Amniotic stem cell (primary cell): ENCODE measurements at regions not wholly inside any gene's neighbourhood (a gene's known extent, or its start where the extent isn't known, plus 50 kb on each side); places are given as distances from the start of the nearest gene placed in this dataset.

ENCODE experiments used
- DNase-seq: peaks from one replicate; lab custom pipeline; 2025; lab: John Stamatoyannopoulos, UW

- DNase-seq = no peak
Observed at GRCh38 chr13:21318891-21319532, 140.1 kb downstream of the ZDHHC20 start.

- DNase-seq = no peak
Observed at GRCh38 chr13:21319869-21320641, 139.0 kb downstream of the ZDHHC20 start.

GRCh38 chr13:21320642-21321034 is 138.5 kb downstream of the ZDHHC20 start:
- no peak for DNase-seq

- no peak for DNase-seq
Observed at GRCh38 chr13:21321269-21321668, 137.8 kb downstream of the ZDHHC20 start.

GRCh38 chr13:21322327-21322965 is 136.7 kb downstream of the ZDHHC20 start:
- DNase-seq = no peak
